BE2C (cell line): ENCODE measurements at regions not wholly inside any gene's neighbourhood (a gene's known extent, or its start where the extent isn't known, plus 50 kb on each side); places are given as distances from the start of the nearest gene placed in this dataset.

ENCODE experiments used
- DNase-seq: peaks from one replicate; pipeline ENCODE4 v3.0.0-alpha.2; 2020
- H3K27me3 ChIP-seq: fragments of 250-450 bp; sonication (Bioruptor Pico); 2 replicates; pipeline ENCODE4 v1.5.1; 2020; ENCODE audit warnings: mild to moderate bottlenecking
- H3K36me3 ChIP-seq: fragments of 250-450 bp; sonication (Bioruptor Pico); 2 replicates; pipeline ENCODE4 v1.5.1; 2020; ENCODE audit warnings: mild to moderate bottlenecking
- H3K4me1 ChIP-seq: fragments of 250-450 bp; sonication (Bioruptor Pico); 2 replicates; pipeline ENCODE4 v1.5.1; 2020
- H3K4me3 ChIP-seq: 2 replicates; pipeline ENCODE4 v1.5.1; 2011; ENCODE audit warnings: low read depth, low read length
- H3K9me3 ChIP-seq: fragments of 250-450 bp; sonication (Bioruptor Pico); 2 replicates; pipeline ENCODE4 v1.5.1; 2020
- TF ChIP-seq, protein P1 (sequence below): IDR thresholded peaks from 2 replicates; pipeline ENCODE4 v1.5.1; 2012; ENCODE audit warnings: mild to moderate bottlenecking, low read depth, low read length

DNA sequence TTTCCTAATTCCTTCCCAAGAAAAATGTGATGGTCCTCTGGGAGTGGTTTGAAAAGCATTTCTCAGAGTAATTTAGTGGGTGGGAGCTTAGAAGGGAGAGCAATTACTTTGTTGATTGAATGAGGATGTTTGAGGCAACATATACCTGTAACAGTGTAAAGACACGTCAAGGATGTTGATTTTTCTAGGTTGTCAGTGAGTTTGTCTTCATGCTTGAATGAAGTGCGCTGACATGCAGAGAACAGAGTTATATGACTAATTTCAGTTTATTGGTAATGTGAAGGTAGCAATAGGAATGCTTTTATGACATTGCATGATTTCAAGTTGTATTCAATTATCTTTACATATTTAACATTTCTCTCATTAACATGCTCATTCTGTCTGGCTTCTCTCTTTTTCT, 286.9 kb downstream of the NFKBIZ start:
- no peaks in the 10 kb centered on the region for H3K4me1 ChIP-seq
- H3K36me3 ChIP-seq, result no peaks in the 10 kb centered on the region
- DNase-seq, result no peak
- TF ChIP-seq, protein P1, sequence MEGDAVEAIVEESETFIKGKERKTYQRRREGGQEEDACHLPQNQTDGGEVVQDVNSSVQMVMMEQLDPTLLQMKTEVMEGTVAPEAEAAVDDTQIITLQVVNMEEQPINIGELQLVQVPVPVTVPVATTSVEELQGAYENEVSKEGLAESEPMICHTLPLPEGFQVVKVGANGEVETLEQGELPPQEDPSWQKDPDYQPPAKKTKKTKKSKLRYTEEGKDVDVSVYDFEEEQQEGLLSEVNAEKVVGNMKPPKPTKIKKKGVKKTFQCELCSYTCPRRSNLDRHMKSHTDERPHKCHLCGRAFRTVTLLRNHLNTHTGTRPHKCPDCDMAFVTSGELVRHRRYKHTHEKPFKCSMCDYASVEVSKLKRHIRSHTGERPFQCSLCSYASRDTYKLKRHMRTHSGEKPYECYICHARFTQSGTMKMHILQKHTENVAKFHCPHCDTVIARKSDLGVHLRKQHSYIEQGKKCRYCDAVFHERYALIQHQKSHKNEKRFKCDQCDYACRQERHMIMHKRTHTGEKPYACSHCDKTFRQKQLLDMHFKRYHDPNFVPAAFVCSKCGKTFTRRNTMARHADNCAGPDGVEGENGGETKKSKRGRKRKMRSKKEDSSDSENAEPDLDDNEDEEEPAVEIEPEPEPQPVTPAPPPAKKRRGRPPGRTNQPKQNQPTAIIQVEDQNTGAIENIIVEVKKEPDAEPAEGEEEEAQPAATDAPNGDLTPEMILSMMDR, result no peak
- H3K9me3 ChIP-seq, result no peaks in the 10 kb centered on the region
- H3K27me3 ChIP-seq, result no peaks in the 10 kb centered on the region
- no peak overlapping the region for H3K4me3 ChIP-seq

DNA sequence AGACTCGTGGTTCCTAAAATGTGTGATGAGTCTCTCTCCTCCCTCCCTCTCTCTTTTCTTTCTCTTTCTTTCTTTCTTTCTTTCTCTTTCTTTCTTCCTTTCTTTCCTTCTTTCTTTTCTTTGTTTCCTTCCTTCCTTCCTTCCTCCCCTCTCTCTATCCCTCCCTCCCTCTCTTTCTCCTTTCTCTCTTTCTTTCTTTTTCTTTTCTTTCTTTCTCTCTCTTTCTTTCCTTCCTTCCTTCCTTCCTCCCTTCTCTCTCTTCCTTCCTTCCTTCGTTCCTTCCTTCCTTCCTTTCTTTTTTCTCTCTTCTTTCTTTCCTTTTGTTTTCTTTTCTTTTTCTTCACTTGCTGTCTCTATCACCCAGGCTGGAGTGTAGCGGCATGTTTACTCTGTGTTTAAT, 290.8 kb downstream of the NFKBIZ start:
- Histone ChIP-seq H3K4me1 (no peaks in the 10 kb centered on the region; the same call in 1 of the 2 replicates), H3K9me3 (no peaks in the 10 kb centered on the region), H3K36me3 (no peaks in the 10 kb centered on the region), H3K27me3 (no peaks in the 10 kb centered on the region), H3K4me3 (no peak overlapping the region)
- TF ChIP-seq, protein P1, result no peak
- no peak for DNase-seq

- TF ChIP-seq, protein P1, result no peak
- Histone ChIP-seq H3K27me3 (no peaks in the 10 kb centered on the region), H3K4me1 (no peaks in the 10 kb centered on the region; the same call in 1 of the 2 replicates), H3K36me3 (no peaks in the 10 kb centered on the region), H3K4me3 (no peak overlapping the region), H3K9me3 (no peaks in the 10 kb centered on the region)
- no peak for DNase-seq
Measured at GRCh38 chr3:102141096-102141927, 292.0 kb downstream of the NFKBIZ start.

- DNase-seq, result no peak
- no peaks in the 10 kb centered on the region for H3K27me3 ChIP-seq
- no peak overlapping the region for H3K4me3 ChIP-seq
- H3K9me3 ChIP-seq, result no peaks in the 10 kb centered on the region
- TF ChIP-seq, protein P1, result no peak
- H3K36me3 ChIP-seq, result no peaks in the 10 kb centered on the region
- H3K4me1 ChIP-seq, result no peaks in the 10 kb centered on the region; the same call in 1 of the 2 replicates
Measured at GRCh38 chr3:102141928-102142239, 292.6 kb downstream of the NFKBIZ start.

GRCh38 chr3:102142379-102143060, 292.3 kb upstream of the ZPLD1 start:
- no peaks in the 10 kb centered on the region; the same call in 1 of the 2 replicates for H3K4me1 ChIP-seq
- no peaks in the 10 kb centered on the region for H3K27me3 ChIP-seq
- no peak for DNase-seq
- TF ChIP-seq, protein P1, result no peak
- no peaks in the 10 kb centered on the region for H3K9me3 ChIP-seq
- H3K36me3 ChIP-seq, result no peaks in the 10 kb centered on the region
- H3K4me3 ChIP-seq, result no peak overlapping the region

DNA sequence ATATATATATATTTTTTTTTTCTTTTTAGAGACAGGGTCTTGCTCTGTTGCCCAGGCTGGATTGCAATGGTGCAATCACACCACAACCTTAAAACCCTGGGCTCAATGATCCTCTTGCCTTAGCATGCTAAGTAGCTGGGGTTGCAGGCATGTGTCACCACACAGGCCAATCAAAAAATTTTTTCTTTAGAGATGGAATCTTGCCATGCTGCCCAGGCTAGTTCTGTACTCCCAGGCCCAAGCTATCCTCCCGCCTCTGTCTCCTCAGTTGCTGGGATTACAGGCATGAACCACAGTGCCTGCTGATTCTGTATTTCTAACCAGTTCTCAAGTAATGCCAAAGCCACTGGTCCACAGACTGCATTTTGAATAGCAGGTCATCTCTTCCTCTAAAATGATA, 291.3 kb upstream of the ZPLD1 start:
- Histone ChIP-seq H3K4me3 (no peak overlapping the region), H3K4me1 (no peaks in the 10 kb centered on the region; the same call in 1 of the 2 replicates), H3K9me3 (no peaks in the 10 kb centered on the region), H3K36me3 (no peaks in the 10 kb centered on the region), H3K27me3 (no peaks in the 10 kb centered on the region)
- TF ChIP-seq, protein P1, result no peak
- no peak for DNase-seq
